Thyroid gland (tissue), 4 donors: ENCODE measurements at regions not wholly inside any gene's neighbourhood (a gene's known extent, or its start where the extent isn't known, plus 50 kb on each side); places are given as distances from the start of the nearest gene placed in this dataset.

Experiments
- DNase-seq, 2 donors: peaks; one replicate each; pipeline ENCODE4 v3.0.0-alpha.2; 2019
- H3K27ac ChIP-seq, 3 donors: fragments of 200-600 bp; sonication (generic); 1 replicate in 2 of 3; 2 replicates in 1 of 3; pipeline ENCODE4 v1.5.1; 2016 to 2019; ENCODE audit warnings: mild to moderate bottlenecking in 1 of 3, moderate library complexity in 1 of 3
- H3K27me3 ChIP-seq: fragments of 200-600 bp; sonication (generic); one replicate; pipeline ENCODE4 v1.5.1; 2019
- H3K36me3 ChIP-seq, 2 donors: fragments of 200-600 bp; sonication (generic); one replicate each; pipeline ENCODE4 v1.5.1; 2016 to 2019
- H3K4me1 ChIP-seq, 2 donors: fragments of 200-600 bp; sonication (generic); one replicate each; pipeline ENCODE4 v1.5.1; 2017 to 2019
- H3K4me3 ChIP-seq, 3 donors: fragments of 200-600 bp; sonication (generic); replicated peaks in 1 of 3; 1 replicate in 2 of 3; 2 replicates in 1 of 3; pipeline ENCODE4 v1.5.1; 2016; ENCODE audit warnings: mild to moderate bottlenecking in 1 of 3
- H3K9me3 ChIP-seq: fragments of 200-600 bp; sonication (generic); one replicate; pipeline ENCODE4 v1.5.1; 2017
- POLR2A ChIP-seq, 2 donors: fragments of 450-650 bp; IDR thresholded peaks; one replicate each; pipeline ENCODE4 v1.6.1; 2017; ENCODE audit warnings: antibody characterized with exemption in 2 of 2, mild to moderate bottlenecking in 2 of 2, moderate library complexity in 1 of 2
- WGBS, 2 donors: methylation state at CpG; one replicate each; pipeline ENCODE4 v1.1.5; 2017; 5-methylcytosine and 5-hydroxymethylcytosine counted together
- intact Hi-C: fragments of 100-400 bp; cut with DNase I; formaldehyde crosslinking; loops from one replicate; pipeline ENCODE4 v1.15.1; 2023
- TF ChIP-seq, protein P1 (sequence below), 6 experiments: fragments of 200-600 bp in 3 of 6; fragments of 450-650 bp in 3 of 6; sonication (generic) in 3 of 6; IDR thresholded peaks; one replicate each; pipeline ENCODE4 v1.5.1; 2016 to 2019; ENCODE audit warnings: antibody characterized with exemption in 6 of 6, mild to moderate bottlenecking in 2 of 6, inconsistent platforms in 1 of 6, moderate library complexity in 1 of 6

DNA sequence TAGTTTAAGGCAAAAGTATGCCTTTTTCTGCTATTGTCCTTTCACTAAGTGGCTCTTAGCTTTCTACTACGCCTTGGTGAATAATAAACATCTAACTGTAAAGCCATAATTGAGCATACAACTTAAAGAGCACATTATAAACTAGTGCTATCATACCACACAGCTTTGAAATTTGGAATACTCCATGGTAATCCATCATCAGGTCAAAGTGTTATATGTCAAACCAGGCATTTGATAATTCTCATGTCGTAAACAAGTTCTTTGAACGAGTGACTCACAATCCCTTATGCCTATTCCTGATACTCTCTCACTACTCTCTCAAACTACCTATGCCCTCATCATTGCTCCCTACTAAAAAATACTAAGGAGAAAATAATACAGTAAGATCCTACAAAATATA lies 60.3 kb upstream of the FMN2 start:
- H3K4me1 ChIP-seq, result no peaks in the 10 kb centered on the region
- no peaks in the 10 kb centered on the region for H3K9me3 ChIP-seq
- DNase-seq, result no peak
- WGBS, 2 donors, result 87 to 91% methylated on average over 3 of the region's 3 CpGs
- H3K36me3 ChIP-seq, result no peaks in the 10 kb centered on the region
- TF ChIP-seq, protein P1, sequence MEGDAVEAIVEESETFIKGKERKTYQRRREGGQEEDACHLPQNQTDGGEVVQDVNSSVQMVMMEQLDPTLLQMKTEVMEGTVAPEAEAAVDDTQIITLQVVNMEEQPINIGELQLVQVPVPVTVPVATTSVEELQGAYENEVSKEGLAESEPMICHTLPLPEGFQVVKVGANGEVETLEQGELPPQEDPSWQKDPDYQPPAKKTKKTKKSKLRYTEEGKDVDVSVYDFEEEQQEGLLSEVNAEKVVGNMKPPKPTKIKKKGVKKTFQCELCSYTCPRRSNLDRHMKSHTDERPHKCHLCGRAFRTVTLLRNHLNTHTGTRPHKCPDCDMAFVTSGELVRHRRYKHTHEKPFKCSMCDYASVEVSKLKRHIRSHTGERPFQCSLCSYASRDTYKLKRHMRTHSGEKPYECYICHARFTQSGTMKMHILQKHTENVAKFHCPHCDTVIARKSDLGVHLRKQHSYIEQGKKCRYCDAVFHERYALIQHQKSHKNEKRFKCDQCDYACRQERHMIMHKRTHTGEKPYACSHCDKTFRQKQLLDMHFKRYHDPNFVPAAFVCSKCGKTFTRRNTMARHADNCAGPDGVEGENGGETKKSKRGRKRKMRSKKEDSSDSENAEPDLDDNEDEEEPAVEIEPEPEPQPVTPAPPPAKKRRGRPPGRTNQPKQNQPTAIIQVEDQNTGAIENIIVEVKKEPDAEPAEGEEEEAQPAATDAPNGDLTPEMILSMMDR (IDR thresholded peaks at IDR 0.05), result no peak
- TF ChIP-seq POLR2A (IDR thresholded peaks at IDR 0.05), result no peak
- no peaks in the 10 kb centered on the region for H3K27me3 ChIP-seq
- H3K27ac ChIP-seq, result no peak overlapping the region
- no peak overlapping the region for H3K4me3 ChIP-seq
- intact Hi-C loops, result no loop called here

DNA sequence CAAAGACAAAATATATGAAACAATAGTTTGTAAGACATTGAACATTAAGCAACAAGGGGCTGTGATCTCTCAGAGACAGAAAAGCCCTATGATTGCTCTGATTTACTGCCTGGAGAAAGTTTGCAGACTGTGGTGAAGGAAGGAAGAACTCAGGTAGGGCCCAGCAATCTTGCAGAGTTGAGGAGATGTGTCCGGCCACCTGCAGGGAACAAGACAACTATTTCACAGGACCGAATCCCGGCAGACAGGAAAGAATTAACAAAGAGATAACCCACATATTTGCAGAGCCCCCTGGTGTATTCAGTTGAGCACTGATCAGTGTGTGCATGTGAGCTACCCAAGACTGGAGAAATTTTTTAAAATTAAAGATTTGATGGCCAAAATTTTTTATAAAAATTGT lies 58.3 kb upstream of the FMN2 start:
- no peaks in the 10 kb centered on the region for H3K4me1 ChIP-seq
- H3K9me3 ChIP-seq, result no peaks in the 10 kb centered on the region
- H3K36me3 ChIP-seq, result no peaks in the 10 kb centered on the region
- 39 to 52% methylated on average over 3 of the region's 3 CpGs for WGBS, 2 donors
- no peak for DNase-seq
- H3K27me3 ChIP-seq, result no peaks in the 10 kb centered on the region
- TF ChIP-seq, protein P1 (IDR thresholded peaks at IDR 0.05), result no peak
- no peak for TF ChIP-seq POLR2A (IDR thresholded peaks at IDR 0.05)
- no peak overlapping the region for H3K27ac ChIP-seq
- intact Hi-C loops, result no loop called here
- H3K4me3 ChIP-seq, result no peak overlapping the region

DNA sequence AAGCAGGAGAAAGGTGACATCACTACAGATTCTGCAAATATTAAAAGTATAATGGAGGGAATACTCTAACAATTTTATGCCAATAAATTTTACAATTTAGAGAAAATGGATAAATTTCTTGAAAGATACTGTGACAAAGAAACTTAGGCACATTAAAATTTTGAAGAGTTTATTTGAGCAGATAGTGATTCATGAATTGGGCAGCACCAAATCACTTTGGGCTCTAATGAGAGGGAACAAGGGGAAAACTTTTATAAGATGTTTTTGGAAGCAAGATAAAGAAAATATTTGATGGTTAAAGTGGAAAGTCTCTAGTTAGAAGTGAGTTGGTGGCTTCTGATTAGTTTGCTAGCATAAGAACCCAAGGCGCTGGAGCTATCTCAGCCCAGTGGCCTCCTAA lies 55.2 kb upstream of the FMN2 start:
- TF ChIP-seq, protein P1 (IDR thresholded peaks at IDR 0.05), result no peak
- TF ChIP-seq POLR2A (IDR thresholded peaks at IDR 0.05), result no peak
- no peak for DNase-seq
- Histone ChIP-seq H3K27ac (no peak overlapping the region), H3K4me1 (no peaks in the 10 kb centered on the region), H3K36me3 (no peaks in the 10 kb centered on the region), H3K27me3 (no peaks in the 10 kb centered on the region), H3K4me3 (no peak overlapping the region), H3K9me3 (no peaks in the 10 kb centered on the region)
- WGBS, 2 donors, result 88 to 93% methylated on average over 1 of the region's 1 CpG
- intact Hi-C loops, result no loop called here
